ENCODE measurements at regions not wholly inside any gene's neighbourhood (a gene's known extent, or its start where the extent isn't known, plus 50 kb on each side); places are given as distances from the start of the nearest gene placed in this dataset.

- ATAC-seq (no peak), DNase-seq (no peak)
- no peaks in the 10 kb centered on the region for H3K36me3 ChIP-seq
- intact Hi-C loops (cut with DNase I) = no loop called here
- H3K9me3 ChIP-seq = peaks cover 0 to 32% (median 4%) of the 10 kb centered on the region in 12 donors
- H3K27me3 ChIP-seq = no peaks in the 10 kb centered on the region
- no peak overlapping the region for H3K27ac ChIP-seq
- H3K4me3 ChIP-seq = no peak overlapping the region
- 82 to 91% (median 87%) methylated on average over 3 of the region's 3 CpGs for WGBS, 4 donors
- TF ChIP-seq CTCF (IDR thresholded peaks at IDR 0.05) (no peak), POLR2A (IDR thresholded peaks at IDR 0.05) (no peak)
- H3K4me1 ChIP-seq = no peaks in the 10 kb centered on the region
These were observed 353.9 kb upstream of the GRAMD2B start for GRCh38 chr5:126069329-126069728.

DNA sequence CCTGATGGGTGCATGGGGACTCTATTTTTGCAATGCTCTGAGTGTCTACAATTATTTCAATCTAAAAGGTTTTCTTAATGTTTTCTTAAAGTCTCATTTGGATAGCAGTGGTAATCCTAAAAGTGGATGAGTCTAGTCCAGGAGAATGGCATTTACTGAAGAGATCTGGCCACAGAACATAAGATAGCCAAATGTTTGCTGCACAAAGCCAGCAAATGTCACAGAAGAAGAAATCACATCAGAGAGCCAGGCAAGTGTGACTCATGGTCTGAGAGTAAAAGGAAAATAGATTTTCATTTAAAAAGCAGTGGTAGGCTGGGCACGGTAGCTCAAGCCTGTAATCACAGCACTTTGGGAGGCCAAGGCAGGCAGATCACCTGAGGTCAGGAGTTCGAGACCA is 352.7 kb upstream of the GRAMD2B start:
- intact Hi-C loops (cut with DNase I) = no loop called here
- ATAC-seq (no peak), DNase-seq (no peak)
- H3K4me1 ChIP-seq = no peaks in the 10 kb centered on the region
- no peak overlapping the region for H3K4me3 ChIP-seq
- no peaks in the 10 kb centered on the region for H3K27me3 ChIP-seq
- peaks cover 0 to 32% (median 4%) of the 10 kb centered on the region in 12 donors for H3K9me3 ChIP-seq
- WGBS, 4 donors = 87 to 94% (median 94%) methylated on average over 2 of the region's 2 CpGs
- no peak for TF ChIP-seq CTCF (IDR thresholded peaks at IDR 0.05)
- TF ChIP-seq POLR2A (IDR thresholded peaks at IDR 0.05) = no peak
- H3K36me3 ChIP-seq = no peaks in the 10 kb centered on the region
- no peak overlapping the region for H3K27ac ChIP-seq

- Histone ChIP-seq H3K9me3 (peaks cover 0 to 32% (median 7%) of the 10 kb centered on the region in 12 donors), H3K4me3 (no peak overlapping the region), H3K4me1 (no peaks in the 10 kb centered on the region), H3K27ac (no peak overlapping the region), H3K27me3 (no peaks in the 10 kb centered on the region), H3K36me3 (no peaks in the 10 kb centered on the region)
- TF ChIP-seq POLR2A (IDR thresholded peaks at IDR 0.05) = no peak
- TF ChIP-seq CTCF (IDR thresholded peaks at IDR 0.05) = no peak
- ATAC-seq (no peak), DNase-seq (no peak)
- intact Hi-C loops (cut with DNase I) = no loop called here
- WGBS, 4 donors = 86 to 90% (median 88%) methylated on average over 1 of the region's 1 CpG
These were observed 348.7 kb upstream of the GRAMD2B start for GRCh38 chr5:126074538-126074937.

GRCh38 chr5:126079266-126079665 is 343.9 kb upstream of the GRAMD2B start:
- TF ChIP-seq POLR2A (IDR thresholded peaks at IDR 0.05) (no peak), CTCF (IDR thresholded peaks at IDR 0.05) (no peak)
- DNase-seq = no peak
- no peaks in the 10 kb centered on the region for H3K27me3 ChIP-seq
- no peak for ATAC-seq
- peaks cover 0 to 28% (median 7%) of the 10 kb centered on the region in 12 donors for H3K9me3 ChIP-seq
- intact Hi-C loops (cut with DNase I) = no loop called here
- no peak overlapping the region for H3K27ac ChIP-seq
- WGBS, 4 donors = 30 to 75% (median 32%) methylated on average over 3 of the region's 3 CpGs
- no peaks in the 10 kb centered on the region for H3K4me1 ChIP-seq
- H3K36me3 ChIP-seq = no peaks in the 10 kb centered on the region
- H3K4me3 ChIP-seq = no peak overlapping the region
